Activated CD8-positive, alpha-beta memory T cell treated with anti-CD3 and anti-CD28 coated beads, Interleukin-2, amount 50 U/mL, for 1 hour (primary cell): ENCODE measurements at regions not wholly inside any gene's neighbourhood (a gene's known extent, or its start where the extent isn't known, plus 50 kb on each side); places are given as distances from the start of the nearest gene placed in this dataset.

Experiments used
- DNase-seq: peaks from one replicate; pipeline ENCODE4 v3.0.0-alpha.2; 2020; ENCODE audit errors: extremely low read depth

DNA sequence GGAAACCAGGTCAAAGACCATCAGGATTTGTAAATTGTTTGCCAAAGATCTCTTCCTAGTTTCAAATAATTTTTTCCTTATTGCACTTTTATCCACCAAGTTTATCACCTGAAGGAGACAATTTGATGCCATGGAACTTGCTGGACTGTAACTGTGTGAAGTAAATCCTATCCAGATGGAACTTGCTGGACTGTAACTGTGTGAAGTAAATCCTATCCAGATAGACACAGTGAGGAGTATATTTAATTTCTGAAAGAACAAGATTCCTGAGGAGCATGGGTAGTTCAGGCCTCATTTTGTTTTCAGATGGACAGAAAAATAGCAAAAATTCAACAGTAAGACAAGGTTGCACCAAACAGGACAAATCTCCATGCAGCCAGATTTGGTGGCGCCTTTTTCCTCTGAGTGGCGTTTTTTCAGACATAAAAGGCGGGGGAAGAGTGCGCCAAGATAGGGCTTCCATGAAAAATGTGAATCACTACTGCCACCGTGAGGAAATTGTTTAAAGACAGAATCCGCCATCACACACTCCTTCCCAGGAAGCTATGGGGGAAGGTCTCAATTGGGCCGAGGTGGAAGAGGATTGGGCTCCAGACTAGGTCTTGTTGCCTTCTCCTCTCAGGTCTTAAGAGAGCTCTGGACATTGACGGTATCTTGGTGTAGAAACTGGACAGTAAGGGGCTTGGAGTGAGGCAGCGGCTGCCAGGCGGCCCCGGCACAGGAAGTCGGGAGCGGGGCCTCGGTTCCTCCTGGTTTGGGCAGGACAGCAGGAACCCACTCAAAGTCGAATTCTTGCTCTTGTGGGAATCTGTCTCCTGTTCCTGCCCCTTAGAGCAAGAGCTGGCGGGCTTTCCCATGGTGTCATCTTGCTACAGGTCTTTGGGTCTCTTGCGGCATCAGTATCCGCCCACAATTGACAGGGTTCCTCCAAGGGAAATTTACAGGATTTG, 234.7 kb downstream of the OR13H1 start:
- DNase-seq: peak; percentile 62

DNA sequence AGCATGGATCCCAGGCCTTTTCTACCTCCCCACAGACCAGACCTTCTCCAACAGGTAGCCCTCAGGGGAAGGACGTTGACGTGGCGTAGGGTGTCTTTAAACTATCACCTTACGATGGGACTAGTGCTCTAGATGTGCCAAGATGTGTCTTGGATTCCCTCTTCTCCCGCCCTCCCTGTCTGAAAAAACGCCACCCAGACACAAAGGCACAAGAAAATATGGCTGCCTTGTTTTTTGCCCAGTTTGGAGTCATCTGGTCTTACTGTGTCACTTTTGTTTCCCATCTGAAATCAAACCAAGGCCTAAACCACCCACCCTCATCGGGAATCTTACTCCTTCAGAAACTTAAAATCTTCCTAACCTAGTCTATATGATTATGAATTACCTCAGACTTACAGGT, 235.4 kb downstream of the OR13H1 start:
- DNase-seq: no peak

DNA sequence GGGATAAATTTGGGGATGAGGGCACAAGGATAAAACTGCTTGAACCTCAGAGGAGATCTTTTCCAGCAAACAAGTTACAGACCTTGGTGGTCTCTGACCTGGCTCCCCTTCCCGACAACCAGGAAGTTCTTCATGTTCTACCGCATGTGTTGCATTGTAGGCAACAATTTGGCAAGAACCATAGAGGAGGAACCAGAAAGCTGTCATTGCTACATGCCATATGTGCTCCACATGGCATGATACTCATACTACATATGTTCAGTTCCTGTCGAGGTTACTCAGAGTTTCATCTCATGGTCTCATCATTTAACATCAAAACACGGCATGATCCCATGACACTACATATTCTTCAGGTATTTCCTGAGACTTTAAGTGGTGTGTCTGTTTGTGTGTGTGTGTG, 235.9 kb downstream of the OR13H1 start:
- no peak for DNase-seq

DNA sequence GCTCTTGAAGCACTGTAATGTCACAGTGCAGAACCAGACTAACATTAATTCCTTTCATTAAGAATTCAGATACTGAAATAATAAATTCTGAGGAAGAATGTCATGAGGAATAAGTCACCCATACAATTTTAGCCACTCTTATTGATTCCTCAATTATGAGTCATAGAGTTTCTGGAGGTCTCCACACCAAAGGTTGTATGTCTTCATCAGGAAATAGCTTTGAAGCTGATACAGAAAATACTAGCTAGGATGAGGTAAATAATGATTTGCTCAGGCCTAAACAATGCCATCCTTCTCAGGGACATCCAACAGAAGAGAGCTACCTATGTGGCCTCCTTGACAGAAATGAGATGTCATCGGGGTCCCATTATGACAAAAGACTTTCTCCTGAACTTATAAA, 238.8 kb downstream of the OR13H1 start:
- DNase-seq: no peak

DNA sequence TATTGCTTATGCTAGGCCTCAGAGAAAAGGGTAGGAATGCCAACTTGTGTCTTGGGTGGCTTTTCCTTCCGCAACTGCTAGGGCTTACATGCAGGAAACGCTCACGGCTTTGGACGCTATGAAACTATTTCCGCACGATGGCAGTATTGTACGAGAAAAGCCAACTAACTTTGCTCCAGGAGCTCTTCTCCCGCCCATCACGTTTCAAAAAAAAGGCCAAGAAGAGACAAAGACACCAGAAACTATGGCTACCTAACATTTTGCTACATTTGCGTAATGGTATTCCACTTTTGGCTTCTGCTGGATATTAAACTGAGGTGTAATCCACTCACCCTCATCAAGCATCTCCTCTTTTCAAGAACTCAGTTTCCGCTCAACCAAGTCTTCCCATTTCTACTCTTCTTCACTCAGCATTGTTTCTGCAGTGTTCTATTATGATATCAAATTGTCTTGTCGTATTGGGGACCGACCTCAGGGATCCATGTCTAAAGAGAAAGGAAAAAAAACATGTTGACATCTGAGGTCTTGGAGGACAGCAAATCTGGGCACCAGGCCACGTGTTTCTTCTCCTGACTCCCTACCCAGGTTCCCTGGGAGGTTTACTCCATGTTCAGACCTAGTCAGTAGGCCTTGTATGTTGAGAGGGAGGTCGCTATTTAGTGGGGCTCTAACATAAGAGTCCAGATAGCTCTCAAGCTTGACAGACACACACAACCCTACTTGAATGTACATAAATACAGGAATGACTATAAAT, 239.4 kb upstream of the STK26 start:
- DNase-seq: peak; percentile 50

DNA sequence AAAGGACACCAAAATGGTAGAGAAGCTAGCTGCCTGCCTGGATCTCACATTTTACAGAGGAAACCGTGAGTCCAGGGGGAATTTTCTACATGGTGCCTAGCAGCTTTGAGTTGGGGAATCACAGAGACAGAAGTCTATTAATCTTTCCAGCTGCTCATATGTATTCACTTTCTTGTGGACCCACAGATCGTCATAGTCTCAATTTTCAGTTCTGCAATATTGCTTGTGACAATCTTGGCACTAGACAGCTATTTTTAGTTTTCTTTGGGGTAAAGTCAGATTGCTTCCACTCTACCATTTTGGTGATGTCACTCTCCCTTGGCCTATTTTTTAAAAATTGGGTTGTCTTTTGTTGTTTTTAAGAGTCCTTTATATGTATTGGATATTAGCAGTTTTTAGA, 233.4 kb upstream of the STK26 start:
- no peak for DNase-seq

DNA sequence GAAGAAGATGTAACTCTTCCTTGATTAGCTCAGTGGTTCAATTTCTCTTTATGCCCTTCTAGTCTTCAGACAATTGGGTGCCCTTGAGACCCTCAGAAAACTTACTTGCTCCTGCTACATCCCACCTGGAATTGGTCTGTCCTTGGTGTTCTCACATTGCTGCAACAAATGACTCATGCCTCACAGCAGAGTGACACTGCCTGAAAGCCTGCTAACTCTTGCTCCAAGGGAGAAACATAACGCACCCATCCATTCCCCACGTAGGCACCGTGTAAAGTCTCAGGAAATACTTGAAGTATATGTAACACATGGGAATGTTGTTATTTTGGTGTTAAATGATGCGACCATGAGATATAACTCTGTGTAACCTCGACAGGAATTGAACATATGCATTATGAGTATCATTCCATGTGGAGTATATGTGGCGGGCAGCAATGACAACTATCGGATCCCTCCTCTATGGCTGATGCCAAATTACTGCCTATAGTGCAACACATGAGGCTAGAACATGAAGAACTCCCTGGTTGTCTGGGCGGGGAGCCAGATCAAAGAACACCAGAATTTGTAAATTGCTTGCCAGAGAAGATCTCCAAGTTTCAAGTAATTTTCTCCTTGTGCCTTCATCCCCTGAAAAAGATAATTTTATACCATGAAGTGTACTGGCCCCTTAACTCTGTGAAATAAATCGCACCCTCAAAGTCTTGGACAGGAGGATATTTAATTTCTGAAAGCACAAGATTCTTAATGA, 231.3 kb upstream of the STK26 start:
- no peak for DNase-seq

DNA sequence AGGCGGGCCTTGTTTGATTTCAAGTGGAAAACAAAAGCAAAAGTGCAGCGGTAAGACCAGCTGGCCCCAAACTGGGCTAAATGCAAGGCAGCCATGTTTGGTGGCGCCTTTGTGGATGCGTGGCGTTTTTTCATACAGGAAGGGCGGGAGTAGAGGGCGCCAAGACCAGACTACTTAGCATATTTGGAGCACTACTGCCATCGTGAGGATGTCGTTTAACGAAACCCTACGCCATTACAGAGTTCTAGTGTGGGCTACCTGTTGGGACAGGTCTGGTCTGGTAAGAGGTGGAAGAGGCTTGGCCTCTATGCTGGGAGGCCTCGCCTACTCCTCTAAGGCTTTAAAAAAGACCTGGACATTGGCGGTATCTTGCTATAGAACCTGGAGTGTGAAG, 230.7 kb upstream of the STK26 start:
- peak; percentile 84 for DNase-seq

DNA sequence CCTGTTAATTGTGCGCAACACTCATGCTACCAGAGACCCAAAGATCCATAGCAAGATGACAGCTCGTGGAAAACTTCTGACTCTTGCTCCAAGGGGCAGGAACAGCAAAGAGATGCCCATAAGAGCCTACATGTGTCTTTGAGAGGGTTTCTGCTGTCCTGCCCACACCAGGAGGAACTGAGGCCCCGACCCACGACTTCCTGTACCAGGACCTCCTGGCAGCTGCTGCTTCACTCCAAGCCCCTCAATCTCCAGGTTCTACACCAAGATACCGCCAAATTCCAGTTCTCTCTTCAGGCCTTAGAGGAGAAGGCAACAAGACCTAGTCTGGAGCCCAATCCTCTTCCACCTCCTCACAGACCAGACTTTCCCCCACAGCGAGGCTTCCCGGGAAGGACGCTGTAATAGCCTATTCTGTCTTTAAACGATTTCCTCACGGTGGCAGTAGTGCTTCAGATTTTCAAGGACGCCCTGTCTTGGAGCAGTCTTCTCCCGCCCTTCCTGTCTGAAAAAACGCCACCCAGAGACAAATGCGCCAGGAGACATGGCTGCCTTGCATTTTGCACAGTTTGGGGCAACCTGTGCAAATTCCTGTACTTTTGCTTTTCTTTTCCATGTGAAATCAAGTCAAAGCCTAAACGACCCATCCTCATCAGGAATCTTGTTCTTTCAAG, 230.2 kb upstream of the STK26 start:
- peak; percentile 78 for DNase-seq

DNA sequence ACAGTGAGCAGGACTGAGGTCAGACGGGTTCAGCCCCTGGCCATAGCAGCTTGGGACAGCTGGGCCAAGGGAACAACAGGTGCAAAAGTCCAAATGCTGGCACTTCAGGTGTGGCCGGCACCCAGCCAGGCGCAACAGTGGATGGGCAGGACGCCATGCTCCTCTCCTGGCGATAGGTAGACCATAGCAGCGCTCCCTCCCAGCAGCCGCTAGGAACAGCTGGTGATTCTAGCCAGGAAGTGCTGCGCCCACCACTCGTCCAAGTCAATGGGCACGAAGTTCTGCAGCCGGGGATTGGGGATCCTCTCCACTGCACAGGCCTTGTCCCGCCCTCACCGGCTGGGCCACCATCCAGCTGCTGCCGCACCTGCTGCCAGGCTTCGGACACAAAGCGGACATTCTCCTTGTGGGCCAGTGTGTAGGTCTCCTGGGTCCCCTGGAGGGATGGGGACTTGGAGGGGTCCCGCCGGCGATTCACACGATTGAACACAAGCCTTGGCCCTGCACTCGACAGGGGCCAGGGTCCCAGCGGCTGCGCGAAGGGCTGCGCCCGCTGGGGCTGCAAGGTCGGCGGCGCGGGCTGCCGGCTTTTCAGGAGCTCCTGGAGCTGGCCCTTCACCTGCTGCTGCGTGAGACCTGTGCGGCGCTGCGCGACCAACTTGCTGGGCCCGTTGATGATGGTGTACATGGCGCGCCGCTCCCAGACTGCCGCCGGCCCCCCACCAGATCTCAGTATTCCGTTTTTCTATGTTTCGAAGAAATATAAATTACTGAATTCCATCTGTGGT, 227.5 kb upstream of the STK26 start:
- no peak for DNase-seq

DNA sequence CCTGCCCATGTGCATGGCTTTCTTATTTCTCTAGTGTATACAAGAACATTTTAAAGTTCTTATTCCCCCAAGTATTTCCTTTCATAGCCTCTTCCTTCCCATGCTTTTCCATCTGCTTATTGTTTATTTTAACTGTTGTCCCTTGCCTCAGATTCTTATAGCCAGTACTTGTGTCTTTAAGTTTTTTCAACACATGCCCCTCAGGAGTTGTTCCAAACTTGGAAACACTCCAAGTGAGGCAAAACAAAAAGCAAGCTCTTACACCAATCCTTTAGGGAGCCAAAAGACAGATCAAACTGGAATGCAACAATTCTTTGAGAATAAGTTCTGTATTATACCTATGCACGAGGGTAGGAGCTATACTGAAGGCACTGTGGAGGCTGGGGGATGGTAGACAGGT, 222.0 kb upstream of the STK26 start:
- no peak for DNase-seq

DNA sequence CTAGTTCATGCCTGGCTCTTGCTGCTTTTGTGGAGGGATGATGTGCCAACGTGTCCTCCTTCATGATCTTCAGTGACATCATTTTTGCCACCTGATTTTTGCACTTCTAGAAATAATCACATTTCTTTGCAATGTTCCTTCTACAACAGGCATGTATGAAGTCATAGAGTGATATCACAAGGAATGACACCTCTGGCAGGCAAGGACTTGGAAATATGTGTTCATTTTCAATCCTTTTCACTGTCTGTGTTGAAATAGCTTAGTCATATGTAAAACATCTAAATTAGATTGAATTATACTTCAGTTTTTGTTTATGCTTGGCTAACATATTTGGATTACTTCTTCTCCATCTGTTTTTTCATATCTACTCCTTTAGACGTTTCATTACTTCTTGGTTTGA, 221.2 kb upstream of the STK26 start:
- DNase-seq: no peak

DNA sequence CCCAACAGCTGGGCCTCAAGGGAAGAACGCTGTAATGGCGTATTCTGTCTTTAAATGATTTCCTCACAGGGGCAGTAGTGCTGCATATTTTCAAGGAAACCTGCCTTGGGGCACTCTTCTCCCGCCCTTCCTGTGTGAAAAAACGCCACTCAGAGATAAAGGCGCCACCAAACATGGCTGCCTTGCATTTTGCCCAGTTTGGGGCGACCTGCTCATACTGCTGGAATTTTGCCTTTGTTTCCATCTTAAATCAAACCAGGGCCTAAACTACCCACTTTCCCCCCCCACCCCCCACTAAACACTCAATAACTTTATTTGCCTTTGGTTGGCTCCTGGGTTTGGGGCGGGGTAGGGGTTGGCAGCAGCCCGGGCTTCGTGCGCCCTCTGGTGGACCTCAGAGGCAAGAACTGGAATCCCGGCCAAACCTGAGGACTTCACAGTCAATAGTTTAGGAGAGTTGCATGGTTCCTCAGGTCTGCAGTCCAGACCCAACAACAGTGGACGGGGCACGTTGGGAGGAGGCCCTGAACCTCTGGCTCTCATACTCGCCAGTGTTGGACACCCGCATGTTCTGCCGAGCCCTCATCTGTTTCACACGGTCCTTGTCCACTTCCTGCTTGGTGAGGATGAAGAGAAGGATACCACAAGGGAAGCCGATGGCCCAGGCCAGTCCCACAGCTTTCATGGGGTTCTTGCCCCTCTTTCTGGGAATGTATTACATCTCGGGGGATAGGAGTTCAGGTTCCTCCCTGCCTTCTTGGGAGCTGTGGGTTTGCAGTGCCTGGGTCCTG, 220.1 kb upstream of the STK26 start:
- DNase-seq: peak; percentile 76

DNA sequence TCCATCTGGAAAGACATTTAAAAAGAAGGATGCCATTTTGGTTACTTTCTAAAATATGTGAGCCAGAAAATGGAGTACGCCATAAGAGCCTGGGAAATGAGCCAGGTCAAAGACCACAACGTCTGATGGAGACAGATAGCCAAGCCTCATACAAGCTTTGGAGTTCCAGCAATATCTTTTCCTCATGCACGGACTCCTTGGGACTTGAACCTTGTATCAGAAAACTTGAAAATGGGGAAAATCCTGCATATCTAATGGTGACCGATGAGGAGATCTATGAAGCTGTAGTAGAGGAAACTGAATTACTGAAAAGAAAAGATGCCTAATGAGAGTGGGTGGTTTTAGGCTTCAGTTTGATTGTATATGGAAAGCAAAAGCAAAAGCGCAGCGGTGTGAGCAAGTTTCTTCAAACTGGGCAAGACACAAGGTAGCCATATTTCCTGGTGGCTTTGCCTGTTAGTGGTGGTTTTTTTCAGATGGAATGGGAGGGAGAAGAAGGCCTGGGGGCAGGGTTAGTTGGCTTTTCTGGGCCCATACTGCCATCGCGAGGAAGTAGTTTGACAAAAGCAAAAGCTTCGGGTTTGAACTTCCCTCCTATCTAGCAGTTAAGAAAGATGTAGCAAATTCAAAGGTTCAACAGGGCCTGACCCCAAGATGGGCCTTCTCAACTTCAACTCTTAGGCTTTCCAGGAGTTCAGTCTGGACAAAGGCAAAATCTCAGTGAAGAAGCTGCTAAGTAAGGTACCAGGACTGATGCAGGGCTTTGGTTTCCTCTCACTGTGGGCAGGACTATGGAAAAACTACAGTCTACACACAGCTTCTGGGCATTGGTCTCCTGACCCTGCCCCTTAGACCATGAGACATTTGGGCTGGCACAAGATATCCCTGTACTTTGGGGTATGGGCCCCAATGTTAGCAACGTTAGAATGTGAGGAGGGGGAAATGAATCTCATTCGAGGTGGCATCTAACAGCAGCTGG, 210.0 kb upstream of the STK26 start:
- DNase-seq: peak; percentile 84

DNA sequence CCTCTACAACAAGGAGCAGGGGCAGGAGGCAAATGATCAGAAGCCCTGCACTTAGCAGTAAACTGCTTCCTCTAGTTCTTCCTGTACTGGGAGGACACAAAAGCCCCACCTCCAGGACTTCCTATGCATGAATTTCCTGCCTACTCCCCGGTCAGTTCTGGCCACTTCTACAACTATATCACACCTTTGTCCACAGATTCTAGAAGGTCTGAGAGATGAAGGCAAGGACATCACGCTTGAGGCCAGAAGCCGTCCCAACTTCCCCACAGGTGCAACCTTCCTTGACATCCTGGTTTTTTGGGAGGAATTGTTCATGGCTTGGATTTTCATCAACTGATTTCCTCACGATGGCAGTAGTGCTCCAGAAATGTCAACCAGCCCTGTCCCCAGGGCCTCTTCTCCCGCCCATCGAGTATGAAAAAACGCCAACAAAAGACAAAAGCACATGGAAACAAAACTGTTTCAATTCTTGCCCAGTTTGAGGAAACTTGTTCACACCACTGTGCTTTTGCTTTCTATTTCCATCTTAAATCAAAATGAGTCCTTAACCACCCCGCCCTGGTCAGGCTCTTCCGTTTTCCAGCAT, 206.5 kb upstream of the STK26 start:
- DNase-seq: peak; percentile 85

DNA sequence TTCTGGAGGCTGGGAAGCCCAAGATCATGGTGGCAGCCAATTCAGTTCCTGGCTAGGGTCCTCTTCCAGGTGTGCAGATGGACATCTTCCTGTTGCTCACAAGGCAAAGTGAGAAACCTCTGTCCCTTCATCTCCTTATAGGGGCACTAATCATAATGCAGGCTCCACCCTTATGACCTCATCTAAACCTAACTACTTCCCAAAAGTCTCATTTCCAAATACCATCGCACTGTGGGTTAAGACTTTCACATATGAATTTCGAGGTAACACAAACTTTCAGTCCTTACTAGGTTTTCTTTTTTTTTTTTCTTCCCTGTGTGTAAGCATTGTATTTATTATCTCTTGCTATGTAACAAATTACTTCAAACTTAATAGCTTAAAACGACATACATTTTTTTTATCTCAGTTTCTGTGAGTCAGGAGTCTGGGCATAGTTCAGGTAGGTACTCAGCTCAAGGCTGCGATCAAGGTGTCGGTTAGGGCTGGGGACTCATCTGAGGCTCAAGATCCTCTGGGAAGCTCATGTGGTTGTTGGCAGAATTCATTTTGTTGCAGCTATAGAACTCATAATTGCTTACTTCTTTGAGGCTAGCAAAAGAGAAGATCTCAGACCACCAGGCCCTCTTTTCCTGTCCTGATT, 204.7 kb upstream of the STK26 start:
- DNase-seq: no peak

DNA sequence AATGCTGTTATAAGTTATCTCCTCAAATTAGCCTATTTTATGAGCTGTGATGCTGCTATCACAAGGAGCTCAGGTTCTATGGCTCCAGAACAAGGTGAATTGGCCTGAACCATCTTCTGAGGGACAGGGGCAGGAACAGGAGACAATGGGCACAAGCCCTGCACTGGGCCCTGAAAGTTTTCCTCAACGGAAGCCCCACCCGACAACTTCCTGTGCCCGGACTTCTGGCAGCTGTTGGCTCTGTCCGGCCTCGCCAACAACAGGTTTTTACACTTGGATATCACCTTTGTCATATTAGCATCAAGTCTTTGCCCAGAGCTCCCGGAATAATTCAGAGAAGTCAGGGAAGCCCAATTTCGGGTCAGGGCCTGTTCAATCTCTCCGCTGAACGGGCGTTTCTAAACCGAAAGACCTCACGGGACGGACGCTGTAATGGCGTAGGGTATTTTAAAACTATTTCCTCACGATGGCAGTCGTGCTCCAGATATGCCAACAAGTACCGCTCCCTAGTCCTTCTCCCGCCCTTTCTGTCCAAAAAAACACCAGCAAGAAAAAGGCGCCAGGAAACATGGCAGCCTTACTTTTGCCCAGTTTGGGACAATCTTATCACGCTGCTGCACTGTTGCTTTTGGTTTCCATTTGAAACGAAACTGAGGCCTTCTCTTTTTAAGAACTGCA, 201.0 kb upstream of the STK26 start:
- peak; percentile 69 for DNase-seq
